ENCODE measurements at regions not wholly inside any gene's neighbourhood (a gene's known extent, or its start where the extent isn't known, plus 50 kb on each side); places are given as distances from the start of the nearest gene placed in this dataset.

DNA sequence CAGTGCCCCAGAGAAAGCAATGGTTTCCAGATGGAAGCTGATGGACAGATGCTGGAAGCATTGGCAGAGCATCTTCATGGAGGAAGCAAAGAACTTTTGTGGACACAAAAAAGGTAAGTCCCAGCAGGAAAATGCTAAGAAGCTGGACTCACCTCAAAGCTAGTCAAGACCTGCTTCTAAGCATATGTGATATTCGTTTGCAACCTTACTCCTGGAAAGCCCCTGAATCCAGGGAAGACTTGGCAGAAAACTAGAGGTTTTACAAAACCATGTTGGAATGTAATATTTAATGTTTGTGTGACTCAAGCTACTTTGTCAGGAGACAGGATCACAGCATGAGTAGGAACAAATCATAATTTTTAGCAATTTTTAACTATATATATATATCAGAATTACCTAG lies 288.2 kb downstream of the BCHE start:
- Histone ChIP-seq H3K27ac (ENCODE audit: low read depth in 1 of 2, low read length in 2 of 2) (no peak overlapping the region), H3K4me3 (ENCODE audit: low read length in 2 of 2) (no peak overlapping the region), H3K4me1 (ENCODE audit: control insufficient read depth in 1 of 2, insufficient read depth in 2 of 2, low read length in 2 of 2) (no peaks in the 10 kb centered on the region), H3K27me3 (ENCODE audit: control insufficient read depth in 1 of 2, insufficient read depth in 2 of 2, low read length in 1 of 2) (no peaks in the 10 kb centered on the region), H3K9me3 (ENCODE audit: control insufficient read depth, low read length) (peaks cover 1% of the 10 kb centered on the region), H3K36me3 (ENCODE audit: control insufficient read depth in 1 of 2, insufficient read depth in 2 of 2, low read length in 1 of 2) (no peaks in the 10 kb centered on the region)
- ATAC-seq (ENCODE audit: low FRiP score): no peak
- intact Hi-C loops (cut with DNase I): no loop called here
- DNase-seq: no peak
- WGBS, 2 donors: 9 to 10% methylated on average over 1 of the region's 1 CpG

DNA sequence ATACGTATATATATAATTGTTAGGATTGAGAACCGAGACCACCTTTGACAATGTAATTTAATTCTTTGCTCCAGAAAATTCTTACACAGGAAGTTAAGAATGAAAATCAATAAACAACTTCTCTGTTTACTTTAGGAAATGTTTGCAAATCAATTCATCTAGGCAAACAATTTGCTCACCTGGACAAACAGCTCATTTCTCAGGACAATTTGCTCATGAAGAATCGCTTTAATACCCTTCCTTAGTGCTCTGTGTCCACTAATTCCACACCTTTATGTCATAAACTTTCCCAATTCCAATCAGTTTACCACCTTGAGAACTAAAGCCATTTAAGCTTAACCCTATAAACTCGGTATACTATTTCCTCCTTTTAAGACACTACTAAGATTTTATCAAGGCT lies 292.2 kb downstream of the BCHE start:
- no peaks in the 10 kb centered on the region for H3K9me3 ChIP-seq (ENCODE audit: control insufficient read depth, low read length)
- WGBS, 2 donors: 88 to 96% methylated on average over 4 of the region's 4 CpGs
- ATAC-seq (ENCODE audit: low FRiP score): no peak
- no peak overlapping the region for H3K27ac ChIP-seq (ENCODE audit: low read depth in 1 of 2, low read length in 2 of 2)
- no peak for DNase-seq
- no peak overlapping the region for H3K4me3 ChIP-seq (ENCODE audit: low read length in 2 of 2)
- intact Hi-C loops (cut with DNase I): no loop called here
- no peaks in the 10 kb centered on the region for H3K36me3 ChIP-seq (ENCODE audit: control insufficient read depth in 1 of 2, insufficient read depth in 2 of 2, low read length in 1 of 2)
- H3K4me1 ChIP-seq (ENCODE audit: control insufficient read depth in 1 of 2, insufficient read depth in 2 of 2, low read length in 2 of 2): no peaks in the 10 kb centered on the region
- H3K27me3 ChIP-seq (ENCODE audit: control insufficient read depth in 1 of 2, insufficient read depth in 2 of 2, low read length in 1 of 2): no peaks in the 10 kb centered on the region

DNA sequence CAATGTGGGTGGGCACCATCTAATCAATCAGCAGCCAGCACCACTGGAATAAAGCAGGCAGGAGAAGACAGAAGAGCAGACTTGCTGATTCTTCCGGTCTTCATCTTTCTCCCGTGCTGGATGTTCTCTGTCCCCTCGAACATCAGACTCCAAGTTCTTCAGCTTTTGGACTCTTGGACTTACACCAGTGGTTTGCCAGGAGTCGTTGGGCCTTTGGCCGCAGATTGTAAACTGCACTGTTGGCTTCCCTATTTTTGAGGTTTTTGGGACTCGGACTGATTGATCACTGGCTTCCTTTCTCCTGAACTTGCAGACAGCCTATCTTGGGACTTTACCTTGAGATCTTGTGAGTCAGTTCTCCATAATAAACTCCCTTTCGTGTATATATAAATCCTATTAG lies 292.8 kb downstream of the BCHE start:
- Histone ChIP-seq H3K9me3 (ENCODE audit: control insufficient read depth, low read length) (no peaks in the 10 kb centered on the region), H3K4me1 (ENCODE audit: control insufficient read depth in 1 of 2, insufficient read depth in 2 of 2, low read length in 2 of 2) (no peaks in the 10 kb centered on the region), H3K27me3 (ENCODE audit: control insufficient read depth in 1 of 2, insufficient read depth in 2 of 2, low read length in 1 of 2) (no peaks in the 10 kb centered on the region), H3K27ac (ENCODE audit: low read depth in 1 of 2, low read length in 2 of 2) (no peak overlapping the region), H3K36me3 (ENCODE audit: control insufficient read depth in 1 of 2, insufficient read depth in 2 of 2, low read length in 1 of 2) (no peaks in the 10 kb centered on the region), H3K4me3 (ENCODE audit: low read length in 2 of 2) (no peak overlapping the region)
- intact Hi-C loops (cut with DNase I): no loop called here
- 88 to 93% methylated on average over 7 of the region's 7 CpGs for WGBS, 2 donors
- no peak for ATAC-seq (ENCODE audit: low FRiP score)
- DNase-seq: no peak

DNA sequence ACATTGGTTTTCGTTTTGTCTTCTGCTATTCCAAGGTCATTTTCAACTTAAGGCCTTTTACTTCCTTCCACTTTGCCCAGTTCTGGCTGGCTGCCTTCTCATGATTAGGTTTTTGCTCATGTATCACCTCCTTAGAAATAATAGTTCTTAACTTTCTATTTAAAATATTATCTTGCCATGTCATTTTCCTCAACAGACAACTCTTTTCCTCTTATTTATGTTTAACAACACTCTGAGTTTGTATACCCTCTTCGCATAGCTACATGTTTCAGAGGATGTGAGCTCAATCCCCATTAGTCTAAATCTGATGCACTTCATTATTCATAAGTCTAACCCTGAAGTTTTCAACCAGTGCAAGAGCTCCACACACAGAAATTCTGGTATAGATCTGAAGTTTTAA lies 299.1 kb downstream of the BCHE start:
- 91 to 92% methylated on average over 2 of the region's 2 CpGs for WGBS, 2 donors
- no peaks in the 10 kb centered on the region for H3K27me3 ChIP-seq (ENCODE audit: control insufficient read depth in 1 of 2, insufficient read depth in 2 of 2, low read length in 1 of 2)
- H3K27ac ChIP-seq (ENCODE audit: low read depth in 1 of 2, low read length in 2 of 2): no peak overlapping the region

DNA sequence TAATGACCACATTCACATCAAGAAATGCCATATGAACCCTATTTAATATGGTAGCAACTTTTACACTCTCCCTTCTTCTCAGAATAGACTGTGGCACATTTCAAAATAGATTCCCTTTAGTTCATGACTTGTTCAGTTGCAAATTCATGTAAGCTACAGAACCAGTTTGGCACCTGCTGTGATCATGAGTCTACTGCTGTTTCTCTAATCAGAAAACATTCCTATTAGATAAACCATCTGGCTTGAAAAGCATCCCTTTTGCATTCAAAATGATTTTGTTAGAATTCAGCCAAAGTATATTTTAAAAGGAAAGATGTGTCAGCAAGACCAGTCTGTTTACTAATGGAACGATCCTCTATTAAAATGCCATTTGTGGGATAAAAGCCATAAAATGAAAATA lies 304.4 kb downstream of the BCHE start:
- no peaks in the 10 kb centered on the region for H3K36me3 ChIP-seq (ENCODE audit: control insufficient read depth in 1 of 2, insufficient read depth in 2 of 2, low read length in 1 of 2)
- intact Hi-C loops (cut with DNase I): no loop called here
- no peak for ATAC-seq (ENCODE audit: low FRiP score)

More for the DNA sequence above, 299.1 kb downstream of the BCHE start:
- no peak for DNase-seq
- Histone ChIP-seq H3K4me1 (ENCODE audit: control insufficient read depth in 1 of 2, insufficient read depth in 2 of 2, low read length in 2 of 2) (no peaks in the 10 kb centered on the region), H3K4me3 (ENCODE audit: low read length in 2 of 2) (no peak overlapping the region), H3K9me3 (ENCODE audit: control insufficient read depth, low read length) (no peaks in the 10 kb centered on the region), H3K36me3 (ENCODE audit: control insufficient read depth in 1 of 2, insufficient read depth in 2 of 2, low read length in 1 of 2) (no peaks in the 10 kb centered on the region)
- no peak for ATAC-seq (ENCODE audit: low FRiP score)
- intact Hi-C loops (cut with DNase I): no loop called here

DNA sequence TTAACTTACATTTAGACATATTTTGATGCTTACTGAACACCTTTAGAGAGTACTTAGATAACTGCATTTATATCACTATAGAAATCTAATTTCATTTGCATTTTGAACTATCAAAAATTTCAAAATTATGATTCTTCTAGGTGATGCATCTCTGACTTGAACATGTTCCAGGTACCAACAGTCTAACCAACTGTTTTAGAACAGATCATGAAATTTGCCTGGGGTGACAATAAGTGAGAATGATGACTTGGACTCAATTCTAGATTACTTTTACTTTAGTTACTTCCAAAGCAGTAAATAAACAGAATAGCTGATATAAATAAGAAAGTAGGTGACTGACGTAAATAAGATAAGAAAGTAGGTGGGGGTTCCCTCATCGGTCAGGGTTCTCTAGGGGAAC lies 307.8 kb downstream of the BCHE start:
- intact Hi-C loops (cut with DNase I): no loop called here

More for the DNA sequence above, 304.4 kb downstream of the BCHE start:
- 9 to 16% methylated on average over 1 of the region's 1 CpG for WGBS, 2 donors
- DNase-seq: no peak
- Histone ChIP-seq H3K27me3 (ENCODE audit: control insufficient read depth in 1 of 2, insufficient read depth in 2 of 2, low read length in 1 of 2) (no peaks in the 10 kb centered on the region), H3K27ac (ENCODE audit: low read depth in 1 of 2, low read length in 2 of 2) (no peak overlapping the region), H3K4me1 (ENCODE audit: control insufficient read depth in 1 of 2, insufficient read depth in 2 of 2, low read length in 2 of 2) (no peaks in the 10 kb centered on the region), H3K9me3 (ENCODE audit: control insufficient read depth, low read length) (no peaks in the 10 kb centered on the region), H3K4me3 (ENCODE audit: low read length in 2 of 2) (no peak overlapping the region)

DNA sequence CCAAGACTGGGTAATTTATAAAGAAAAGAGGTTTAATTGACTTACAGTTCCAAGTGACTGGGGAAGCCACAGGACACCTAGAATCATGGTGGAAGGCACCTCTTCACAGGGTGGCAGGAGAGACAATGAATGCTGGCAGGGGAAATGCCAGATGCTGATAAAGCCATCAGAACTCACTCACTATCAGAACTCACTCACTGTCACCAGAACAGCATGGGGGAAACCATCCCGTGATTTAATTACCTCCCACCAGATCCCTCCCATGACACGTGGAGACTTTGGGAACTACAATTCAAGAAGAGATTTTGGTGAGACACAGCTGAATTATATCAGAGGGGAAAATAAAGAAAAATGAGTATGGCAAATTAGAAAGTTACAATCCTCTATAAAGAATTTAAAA lies 310.9 kb downstream of the BCHE start:
- H3K36me3 ChIP-seq (ENCODE audit: control insufficient read depth in 1 of 2, insufficient read depth in 2 of 2, low read length in 1 of 2): no peaks in the 10 kb centered on the region
- H3K4me3 ChIP-seq (ENCODE audit: low read length in 2 of 2): no peak overlapping the region
- H3K27me3 ChIP-seq (ENCODE audit: control insufficient read depth in 1 of 2, insufficient read depth in 2 of 2, low read length in 1 of 2): no peaks in the 10 kb centered on the region
- no peaks in the 10 kb centered on the region for H3K9me3 ChIP-seq (ENCODE audit: control insufficient read depth, low read length)
- 27 to 29% methylated on average over 2 of the region's 2 CpGs for WGBS, 2 donors
- DNase-seq (no peak), ATAC-seq (ENCODE audit: low FRiP score) (no peak)
- no peaks in the 10 kb centered on the region for H3K4me1 ChIP-seq (ENCODE audit: control insufficient read depth in 1 of 2, insufficient read depth in 2 of 2, low read length in 2 of 2)
- intact Hi-C loops (cut with DNase I): no loop called here
- no peak overlapping the region for H3K27ac ChIP-seq (ENCODE audit: low read depth in 1 of 2, low read length in 2 of 2)

More for the DNA sequence above, 307.8 kb downstream of the BCHE start:
- no peaks in the 10 kb centered on the region for H3K27me3 ChIP-seq (ENCODE audit: control insufficient read depth in 1 of 2, insufficient read depth in 2 of 2, low read length in 1 of 2)
- DNase-seq (no peak), ATAC-seq (ENCODE audit: low FRiP score) (no peak)
- H3K27ac ChIP-seq (ENCODE audit: low read depth in 1 of 2, low read length in 2 of 2): no peak overlapping the region
- no peaks in the 10 kb centered on the region for H3K9me3 ChIP-seq (ENCODE audit: control insufficient read depth, low read length)
- WGBS, 2 donors: 80 to 85% methylated on average over 2 of the region's 2 CpGs
- no peak overlapping the region for H3K4me3 ChIP-seq (ENCODE audit: low read length in 2 of 2)
- H3K36me3 ChIP-seq (ENCODE audit: control insufficient read depth in 1 of 2, insufficient read depth in 2 of 2, low read length in 1 of 2): no peaks in the 10 kb centered on the region
- no peaks in the 10 kb centered on the region for H3K4me1 ChIP-seq (ENCODE audit: control insufficient read depth in 1 of 2, insufficient read depth in 2 of 2, low read length in 2 of 2)

DNA sequence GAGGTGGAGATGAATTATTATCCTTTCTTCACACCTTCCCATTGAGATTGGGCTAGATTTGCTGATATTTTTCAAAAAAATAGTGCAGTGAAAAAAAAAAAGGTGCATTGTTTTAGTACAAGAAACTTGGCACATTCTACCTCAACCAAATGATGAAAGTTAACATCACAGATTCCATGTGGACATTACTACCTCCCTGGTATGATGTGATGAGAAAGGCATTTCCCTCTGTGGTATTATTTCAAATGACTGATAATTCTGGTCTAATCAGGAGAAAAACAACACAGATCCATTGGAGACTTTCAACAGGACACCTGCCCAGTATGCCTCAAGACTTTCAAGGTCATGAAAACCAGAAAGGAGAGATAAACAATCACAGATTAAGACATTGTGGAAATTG lies 313.4 kb downstream of the BCHE start:
- intact Hi-C loops (cut with DNase I): no loop called here
- no peak for DNase-seq
- no peak overlapping the region for H3K4me3 ChIP-seq (ENCODE audit: low read length in 2 of 2)
- ATAC-seq (ENCODE audit: low FRiP score): no peak
- H3K27ac ChIP-seq (ENCODE audit: low read depth in 1 of 2, low read length in 2 of 2): no peak overlapping the region
- no peaks in the 10 kb centered on the region for H3K9me3 ChIP-seq (ENCODE audit: control insufficient read depth, low read length)
- H3K27me3 ChIP-seq (ENCODE audit: control insufficient read depth in 1 of 2, insufficient read depth in 2 of 2, low read length in 1 of 2): no peaks in the 10 kb centered on the region
- H3K4me1 ChIP-seq (ENCODE audit: control insufficient read depth in 1 of 2, insufficient read depth in 2 of 2, low read length in 2 of 2): no peaks in the 10 kb centered on the region
- no peaks in the 10 kb centered on the region for H3K36me3 ChIP-seq (ENCODE audit: control insufficient read depth in 1 of 2, insufficient read depth in 2 of 2, low read length in 1 of 2)

DNA sequence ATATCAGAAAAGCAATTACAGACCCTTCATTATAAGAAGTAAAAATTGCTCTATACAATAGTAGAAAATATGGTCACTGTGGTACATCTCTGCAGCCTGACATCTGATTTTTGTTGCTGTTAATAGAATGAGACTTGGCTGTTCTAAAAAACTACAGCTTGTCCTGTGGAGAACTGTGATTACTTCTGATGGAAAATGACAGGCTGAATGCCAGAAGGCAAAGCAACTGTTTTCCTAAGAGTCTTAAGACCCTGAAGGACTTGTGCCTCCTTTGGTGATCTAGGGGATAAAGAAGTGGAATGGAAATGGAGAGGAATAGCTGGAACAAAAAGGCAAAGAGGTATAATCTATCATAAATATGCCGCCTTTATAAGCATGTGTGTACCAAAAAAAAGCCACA lies 314.8 kb downstream of the BCHE start:
- no peaks in the 10 kb centered on the region for H3K4me1 ChIP-seq (ENCODE audit: control insufficient read depth in 1 of 2, insufficient read depth in 2 of 2, low read length in 2 of 2)
- H3K9me3 ChIP-seq (ENCODE audit: control insufficient read depth, low read length): no peaks in the 10 kb centered on the region
- intact Hi-C loops (cut with DNase I): no loop called here
- H3K27me3 ChIP-seq (ENCODE audit: control insufficient read depth in 1 of 2, insufficient read depth in 2 of 2, low read length in 1 of 2): no peaks in the 10 kb centered on the region
- no peak for DNase-seq
- no peak overlapping the region for H3K27ac ChIP-seq (ENCODE audit: low read depth in 1 of 2, low read length in 2 of 2)
- 95 to 100% methylated on average over 1 of the region's 1 CpG for WGBS, 2 donors
- H3K36me3 ChIP-seq (ENCODE audit: control insufficient read depth in 1 of 2, insufficient read depth in 2 of 2, low read length in 1 of 2): no peaks in the 10 kb centered on the region
- ATAC-seq (ENCODE audit: low FRiP score): no peak
- no peak overlapping the region for H3K4me3 ChIP-seq (ENCODE audit: low read length in 2 of 2)

All from aorta (tissue), 5 donors.